ENCODE measurements at regions not wholly inside any gene's neighbourhood (a gene's known extent, or its start where the extent isn't known, plus 50 kb on each side); places are given as distances from the start of the nearest gene placed in this dataset.

- TF ChIP-seq USF2 (IDR thresholded peaks at IDR 0.05; ENCODE audit: low read depth, low read length) (no peak), POLR2A (IDR thresholded peaks at IDR 0.05; ENCODE audit: low read depth, low read length) (no peak), CEBPB (IDR thresholded peaks at IDR 0.05; ENCODE audit: low read depth, low read length) (no peak), CTCF (conservative IDR thresholded peaks at IDR 0.05; ENCODE audit: low read depth, low read length) (no peak), RFX5 (IDR thresholded peaks at IDR 0.05; ENCODE audit: low read depth, low read length) (no peak), ELK1 (IDR thresholded peaks at IDR 0.05; ENCODE audit: borderline replicate concordance, low read depth, low read length) (no peak), MAZ (IDR thresholded peaks at IDR 0.05; ENCODE audit: borderline replicate concordance, low read depth, low read length) (no peak), MAFK (IDR thresholded peaks at IDR 0.05; ENCODE audit: low read depth, low read length) (no peak), MXI1 (IDR thresholded peaks at IDR 0.05; ENCODE audit: borderline replicate concordance, low read depth, low read length) (no peak), FOS (IDR thresholded peaks at IDR 0.05; ENCODE audit: low read depth, low read length) (no peak), RAD21 (IDR thresholded peaks at IDR 0.05; ENCODE audit: low read length) (no peak), NFE2L2 (IDR thresholded peaks at IDR 0.05; ENCODE audit: low read depth, low read length) (no peak), SMC3 (IDR thresholded peaks at IDR 0.05; ENCODE audit: low read depth, low read length) (no peak), BHLHE40 (IDR thresholded peaks at IDR 0.05; ENCODE audit: low read depth, low read length) (no peak)
Measured at GRCh38 chr5:145483212-145483611, 351.9 kb downstream of the PRELID2 start.

All from IMR-90 (cell line).